ENCODE measurements at regions not wholly inside any gene's neighbourhood (a gene's known extent, or its start where the extent isn't known, plus 50 kb on each side); places are given as distances from the start of the nearest gene placed in this dataset.

GRCh38 chr12:116336542-116337065 is 59.1 kb upstream of the MED13L start:
- POLR2A ChIA-PET = interaction anchor here (1.5 kb wide), 1 partner anchor 12 kb away, joined by 3 read pairs; no protein-coding TSS in a partner anchor
- CTCF ChIA-PET = no interaction called here
- Histone ChIP-seq H3K4me1 (ENCODE audit: insufficient read depth, low read length) (peaks cover 4% of the 10 kb centered on the region), H3K9me3 (ENCODE audit: control insufficient read depth in 1 of 2, insufficient read depth in 1 of 2, low read length in 2 of 2) (no peaks in the 10 kb centered on the region), H3K36me3 (ENCODE audit: insufficient read depth, low read length) (no peaks in the 10 kb centered on the region), H3K27ac (ENCODE audit: low read depth in 1 of 2, low read length in 2 of 2) (no peak overlapping the region), H3K27me3 (ENCODE audit: control insufficient read depth in 1 of 2, insufficient read depth in 2 of 2, low read length in 2 of 2) (no peaks in the 10 kb centered on the region), H3K4me3 (ENCODE audit: low read length) (no peak overlapping the region)
- TF ChIP-seq CTCF (IDR thresholded peaks at IDR 0.05) = no peak
- Mint-ChIP-seq H3K27ac (no peak overlapping the region), H3K4me1 (ENCODE audit: low read depth) (no peaks in the 10 kb centered on the region), H3K27me3 (no peaks in the 10 kb centered on the region), H3K4me3 (no peak overlapping the region), H3K9me3 (no peaks in the 10 kb centered on the region), H3K36me3 (ENCODE audit: low read depth) (no peaks in the 10 kb centered on the region)
- intact Hi-C loops (cut with DNase I, micrococcal nuclease) = no loop called here
- ATAC-seq (ENCODE audit: poor library complexity) (no peak), DNase-seq (peak in 3 of 14 experiments; percentile 42 to 79 (median 70))

GRCh38 chr12:116337312-116337711 is 59.8 kb upstream of the MED13L start:
- ATAC-seq (ENCODE audit: poor library complexity) (no peak), DNase-seq (no peak)
- H3K27ac Mint-ChIP-seq = no peak overlapping the region
- CTCF ChIA-PET = no interaction called here
- no peaks in the 10 kb centered on the region for H3K9me3 ChIP-seq (ENCODE audit: control insufficient read depth in 1 of 2, insufficient read depth in 1 of 2, low read length in 2 of 2)
- H3K4me3 ChIP-seq (ENCODE audit: low read length) = no peak overlapping the region
- no peak overlapping the region for H3K4me3 Mint-ChIP-seq
- H3K27ac ChIP-seq (ENCODE audit: low read depth in 1 of 2, low read length in 2 of 2) = no peak overlapping the region
- no peaks in the 10 kb centered on the region for H3K27me3 Mint-ChIP-seq
- no peaks in the 10 kb centered on the region for H3K36me3 Mint-ChIP-seq (ENCODE audit: low read depth)
- intact Hi-C loops (cut with DNase I, micrococcal nuclease) = no loop called here
- H3K4me1 Mint-ChIP-seq (ENCODE audit: low read depth) = no peaks in the 10 kb centered on the region
- POLR2A ChIA-PET = interaction anchor here (1.5 kb wide), 1 partner anchor 12 kb away, joined by 3 read pairs; no protein-coding TSS in a partner anchor
- no peak for TF ChIP-seq CTCF (IDR thresholded peaks at IDR 0.05)
- peaks cover 4% of the 10 kb centered on the region for H3K4me1 ChIP-seq (ENCODE audit: insufficient read depth, low read length)
- H3K27me3 ChIP-seq (ENCODE audit: control insufficient read depth in 1 of 2, insufficient read depth in 2 of 2, low read length in 2 of 2) = no peaks in the 10 kb centered on the region
- H3K9me3 Mint-ChIP-seq = no peaks in the 10 kb centered on the region
- H3K36me3 ChIP-seq (ENCODE audit: insufficient read depth, low read length) = no peaks in the 10 kb centered on the region

GRCh38 chr12:116338064-116338846 is 60.8 kb upstream of the MED13L start:
- no peaks in the 10 kb centered on the region for H3K36me3 ChIP-seq (ENCODE audit: insufficient read depth, low read length)
- Mint-ChIP-seq H3K9me3 (no peaks in the 10 kb centered on the region), H3K36me3 (ENCODE audit: low read depth) (no peaks in the 10 kb centered on the region), H3K4me1 (ENCODE audit: low read depth) (no peaks in the 10 kb centered on the region), H3K4me3 (no peak overlapping the region), H3K27ac (no peak overlapping the region), H3K27me3 (no peaks in the 10 kb centered on the region)
- ChIA-PET CTCF (interaction anchor here (0.6 kb wide), 1 partner anchor 262 kb away, joined by 3 read pairs; no protein-coding TSS in a partner anchor), POLR2A (no interaction called here)
- TF ChIP-seq CTCF (IDR thresholded peaks at IDR 0.05) = no peak
- DNase-seq (no peak), ATAC-seq (ENCODE audit: poor library complexity) (no peak)
- no peak overlapping the region for H3K4me3 ChIP-seq (ENCODE audit: low read length)
- no peaks in the 10 kb centered on the region for H3K27me3 ChIP-seq (ENCODE audit: control insufficient read depth in 1 of 2, insufficient read depth in 2 of 2, low read length in 2 of 2)
- H3K4me1 ChIP-seq (ENCODE audit: insufficient read depth, low read length) = peaks cover 4% of the 10 kb centered on the region
- no peak overlapping the region for H3K27ac ChIP-seq (ENCODE audit: low read depth in 1 of 2, low read length in 2 of 2)
- intact Hi-C loops (cut with DNase I, micrococcal nuclease) = no loop called here
- no peaks in the 10 kb centered on the region for H3K9me3 ChIP-seq (ENCODE audit: control insufficient read depth in 1 of 2, insufficient read depth in 1 of 2, low read length in 2 of 2)
